Sigmoid colon (tissue), 6 donors: ENCODE measurements at regions not wholly inside any gene's neighbourhood (a gene's known extent, or its start where the extent isn't known, plus 50 kb on each side); places are given as distances from the start of the nearest gene placed in this dataset.

Experiments used
- DNase-seq: peaks from one replicate; pipeline ENCODE4 v3.0.0-alpha.2; 2019
- H3K27ac ChIP-seq, 4 donors: fragments of 200-600 bp; sonication (generic); one replicate each; pipeline ENCODE4 v1.5.1; 2016 to 2019; ENCODE audit warnings: mild to moderate bottlenecking in 1 of 4
- H3K27me3 ChIP-seq, 3 donors: fragments of 200-600 bp; sonication (generic); one replicate each; pipeline ENCODE4 v1.5.1; 2019; ENCODE audit warnings: mild to moderate bottlenecking in 1 of 3
- H3K36me3 ChIP-seq, 4 donors: fragments of 200-600 bp; sonication (generic); one replicate each; pipeline ENCODE4 v1.5.1; 2016 to 2019
- H3K4me1 ChIP-seq, 4 donors: fragments of 200-600 bp; sonication (generic); one replicate each; pipeline ENCODE4 v1.5.1; 2017 to 2019
- H3K4me3 ChIP-seq, 4 donors: fragments of 200-600 bp; sonication (generic); one replicate each; pipeline ENCODE4 v1.5.1; 2017 to 2019; ENCODE audit warnings: mild to moderate bottlenecking in 2 of 4, moderate library complexity in 1 of 4
- H3K9me3 ChIP-seq, 4 donors: fragments of 200-600 bp in 3 of 4; sonication (generic) in 3 of 4; one replicate each; pipeline versions ENCODE4 v1.5.1 to v1.6.1; 2013 to 2019
- CTCF ChIP-seq, 4 experiments: fragments of 450-650 bp in 3 of 4; fragments of 200-600 bp in 1 of 4; IDR thresholded peaks; one replicate each; pipeline ENCODE4 v1.5.1; 2016 to 2019; ENCODE audit warnings: antibody characterized with exemption in 4 of 4, mild to moderate bottlenecking in 3 of 4, moderate library complexity in 2 of 4
- EP300 ChIP-seq, 4 donors: sonication (generic); formaldehyde crosslinking; IDR thresholded peaks; one replicate each; pipeline ENCODE4 v1.6.1; 2017; ENCODE audit warnings: antibody characterized with exemption in 4 of 4
- POLR2A ChIP-seq, 2 donors: fragments of 450-650 bp; IDR thresholded peaks; one replicate each; pipeline ENCODE4 v1.6.1; 2016; ENCODE audit warnings: antibody characterized with exemption in 2 of 2, mild to moderate bottlenecking in 2 of 2, moderate library complexity in 2 of 2
- POLR2AphosphoS5 ChIP-seq, 4 donors: sonication (generic); formaldehyde crosslinking; IDR thresholded peaks; one replicate each; pipeline ENCODE4 v1.6.1; 2017; ENCODE audit warnings: antibody characterized with exemption in 4 of 4
- WGBS, 2 donors: extraction: QIAGEN DNeasy Blood & Tissue Kit; methylation state at CpG; one replicate each; pipeline ENCODE4 v1.1.7; 2013; 5-methylcytosine and 5-hydroxymethylcytosine counted together
- intact Hi-C: fragments of 100-400 bp; cut with DNase I; formaldehyde crosslinking; loops from one replicate; pipeline ENCODE4 v1.15.1; 2023
- donor health status: healthy with polysubstance abuse.
- donor health status: healthy.

- Histone ChIP-seq H3K4me1 (no peaks in the 10 kb centered on the region), H3K36me3 (no peaks in the 10 kb centered on the region), H3K27me3 (no peaks in the 10 kb centered on the region), H3K27ac (no peak overlapping the region), H3K9me3 (no peaks in the 10 kb centered on the region), H3K4me3 (no peak overlapping the region)
- TF ChIP-seq EP300 (IDR thresholded peaks at IDR 0.05) (no peak), POLR2A (IDR thresholded peaks at IDR 0.05) (no peak), CTCF (IDR thresholded peaks at IDR 0.05) (no peak), POLR2AphosphoS5 (IDR thresholded peaks at IDR 0.05) (no peak)
- DNase-seq: no peak
- 2 to 12% methylated on average over 1 of the region's 1 CpG for WGBS, 2 donors
- intact Hi-C loops: no loop called here
These were observed 278.2 kb upstream of the RAG2 start for GRCh38 chr11:36876266-36876665.

- no peaks in the 10 kb centered on the region for H3K9me3 ChIP-seq
- TF ChIP-seq EP300 (IDR thresholded peaks at IDR 0.05) (no peak), CTCF (IDR thresholded peaks at IDR 0.05) (no peak), POLR2A (IDR thresholded peaks at IDR 0.05) (no peak), POLR2AphosphoS5 (IDR thresholded peaks at IDR 0.05) (no peak)
- H3K4me3 ChIP-seq: no peak overlapping the region
- WGBS, 2 donors: 51 to 62% methylated on average over 4 of the region's 4 CpGs
- H3K4me1 ChIP-seq: no peaks in the 10 kb centered on the region
- intact Hi-C loops: no loop called here
- no peaks in the 10 kb centered on the region for H3K27me3 ChIP-seq
- H3K27ac ChIP-seq: no peak overlapping the region
- no peak for DNase-seq
- H3K36me3 ChIP-seq: no peaks in the 10 kb centered on the region
These were observed 276.3 kb upstream of the RAG2 start for GRCh38 chr11:36874291-36874690.

GRCh38 chr11:36870361-36870760 is 272.3 kb upstream of the RAG2 start:
- no peaks in the 10 kb centered on the region for H3K36me3 ChIP-seq
- H3K27me3 ChIP-seq: no peaks in the 10 kb centered on the region
- intact Hi-C loops: no loop called here
- H3K9me3 ChIP-seq: no peaks in the 10 kb centered on the region
- no peak overlapping the region for H3K4me3 ChIP-seq
- no peaks in the 10 kb centered on the region for H3K4me1 ChIP-seq
- TF ChIP-seq EP300 (IDR thresholded peaks at IDR 0.05) (no peak), CTCF (IDR thresholded peaks at IDR 0.05) (no peak), POLR2AphosphoS5 (IDR thresholded peaks at IDR 0.05) (no peak), POLR2A (IDR thresholded peaks at IDR 0.05) (no peak)
- WGBS, 2 donors: 40 to 76% methylated on average over 3 of the region's 3 CpGs
- no peak for DNase-seq
- H3K27ac ChIP-seq: no peak overlapping the region

GRCh38 chr11:36868380-36868779 is 270.3 kb upstream of the RAG2 start:
- no peak for TF ChIP-seq CTCF (IDR thresholded peaks at IDR 0.05)
- no peak for TF ChIP-seq EP300 (IDR thresholded peaks at IDR 0.05)
- no peak for TF ChIP-seq POLR2A (IDR thresholded peaks at IDR 0.05)
- TF ChIP-seq POLR2AphosphoS5 (IDR thresholded peaks at IDR 0.05): no peak
- intact Hi-C loops: no loop called here
- no peaks in the 10 kb centered on the region for H3K36me3 ChIP-seq
- H3K4me3 ChIP-seq: no peak overlapping the region
- no peak overlapping the region for H3K27ac ChIP-seq
- no peaks in the 10 kb centered on the region for H3K9me3 ChIP-seq
- H3K27me3 ChIP-seq: no peaks in the 10 kb centered on the region
- no peaks in the 10 kb centered on the region for H3K4me1 ChIP-seq
- 82 to 90% methylated on average over 5 of the region's 5 CpGs for WGBS, 2 donors
- DNase-seq: no peak

- H3K9me3 ChIP-seq: no peaks in the 10 kb centered on the region
- DNase-seq: no peak
- 70 to 73% methylated on average over 1 of the region's 1 CpG for WGBS, 2 donors
- H3K36me3 ChIP-seq: no peaks in the 10 kb centered on the region
- TF ChIP-seq POLR2AphosphoS5 (IDR thresholded peaks at IDR 0.05) (no peak), EP300 (IDR thresholded peaks at IDR 0.05) (no peak)
- intact Hi-C loops: no loop called here
- H3K27me3 ChIP-seq: no peaks in the 10 kb centered on the region
- H3K27ac ChIP-seq: no peak overlapping the region
- H3K4me3 ChIP-seq: no peak overlapping the region
- H3K4me1 ChIP-seq: no peaks in the 10 kb centered on the region
These were observed 267.8 kb upstream of the RAG2 start for GRCh38 chr11:36865846-36866245.
